ENCODE measurements at regions not wholly inside any gene's neighbourhood (a gene's known extent, or its start where the extent isn't known, plus 50 kb on each side); places are given as distances from the start of the nearest gene placed in this dataset.

DNA sequence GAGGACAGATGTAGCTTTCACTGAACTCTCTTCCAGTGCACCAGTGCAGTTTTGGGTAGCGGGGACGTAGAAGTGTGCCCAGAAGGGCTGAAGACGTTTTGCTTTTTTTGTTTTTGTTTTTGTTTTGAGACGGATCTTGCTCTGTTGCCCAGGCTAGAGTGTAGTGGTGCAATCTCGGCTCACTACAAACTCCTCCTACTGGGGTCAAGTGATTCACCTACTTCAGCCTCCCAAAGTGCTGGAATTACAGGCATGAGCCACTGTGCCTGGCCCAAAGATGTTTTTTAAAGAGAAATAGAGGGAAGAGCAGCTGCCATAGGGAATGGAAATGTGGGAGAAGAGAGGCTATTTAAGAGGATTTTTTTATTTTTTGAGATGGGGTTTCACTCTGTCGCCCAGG lies 74.4 kb upstream of the ACSL1 start:
- no peak overlapping the region for H2AFZ ChIP-seq (ENCODE audit: low read length)
- H3K4me3 ChIP-seq (replicated peaks in 1 of 3; ENCODE audit: insufficient read depth in 1 of 3, low read depth in 2 of 3, low read length in 3 of 3), result no peak overlapping the region
- H4K20me1 ChIP-seq (ENCODE audit: insufficient read depth, low read length), result no peaks in the 10 kb centered on the region
- H3K79me2 ChIP-seq (ENCODE audit: insufficient read depth, low read length), result no peaks in the 10 kb centered on the region
- BruUV-seq (replicated peaks), result no TSS peak
- FAIRE-seq, result no peak
- no peak for DNase-seq (ENCODE audit: low spot score)
- H3K9ac ChIP-seq (ENCODE audit: insufficient read depth, low read depth, low read length), result no peak overlapping the region
- intact Hi-C loops (cut with micrococcal nuclease; ENCODE audit: unreplicated experiment) (no loop called here), in situ Hi-C loops (cut with HindIII; ENCODE audit: extremely low pct_ligation_motif_present, low pct_unique_long_range_greater_than_20kb) (no loop called here)
- H3K9me3 ChIP-seq (ENCODE audit: low read length), result no peaks in the 10 kb centered on the region
- ChIA-PET POLR2A (no interaction called here), CTCF (ENCODE audit: low intra/inter-chr PET ratio, low total read pairs) (no interaction called here)
- H3K4me2 ChIP-seq (ENCODE audit: low read depth, low read length), result no peak overlapping the region
- no peak for ATAC-seq
- TF ChIP-seq ZNF121 (CRISPR knock-in tag; IDR thresholded peaks at IDR 0.05) (0 out of 2 replicates have a peak, but pooled peaks have one; percentile 36), MIXL1 (CRISPR knock-in tag; IDR thresholded peaks at IDR 0.05) (no peak)
- peaks cover 0 to 4% of the 10 kb centered on the region in 2 experiments; a peak in 2 of 5 replicates for H3K27me3 ChIP-seq (ENCODE audit: control insufficient read depth in 1 of 2, insufficient read depth in 2 of 2, low read length in 2 of 2)
- peaks cover 40% of the 10 kb centered on the region for H3K4me1 ChIP-seq (ENCODE audit: insufficient read depth, low read length)
- 69% methylated on average over 6 of the region's 6 CpGs for WGBS (ENCODE audit: low lambda C conversion rate)
- H3K36me3 ChIP-seq (replicated peaks in 1 of 2; ENCODE audit: control insufficient read depth in 1 of 2, insufficient read depth in 2 of 2, low read length in 2 of 2), result no peaks in the 10 kb centered on the region
- H3K27ac ChIP-seq (ENCODE audit: extremely low read length, insufficient read depth, low read length), result no peak overlapping the region

DNA sequence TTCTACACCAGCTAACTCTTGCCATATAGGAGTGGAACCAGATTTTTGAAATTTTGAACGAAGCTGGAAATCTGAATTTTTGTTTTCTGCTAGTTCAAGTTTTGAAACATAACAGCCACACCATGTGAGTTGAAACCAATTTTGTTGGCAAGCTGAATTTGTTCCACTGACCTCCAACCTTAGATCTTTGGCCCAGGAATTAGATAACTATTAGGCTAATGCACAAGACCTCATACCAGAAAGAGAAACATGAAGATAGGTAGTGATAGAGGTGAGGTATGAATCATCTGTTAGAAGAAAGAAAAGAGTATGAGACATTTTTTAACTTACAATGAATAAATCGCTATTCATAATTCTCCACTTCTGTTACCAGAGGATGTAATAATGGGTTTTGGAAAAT lies 76.8 kb upstream of the ACSL1 start:
- Histone ChIP-seq H3K4me3 (replicated peaks in 1 of 3; ENCODE audit: insufficient read depth in 1 of 3, low read depth in 2 of 3, low read length in 3 of 3) (no peak overlapping the region), H3K27me3 (ENCODE audit: control insufficient read depth in 1 of 2, insufficient read depth in 2 of 2, low read length in 2 of 2) (peaks cover 0 to 4% of the 10 kb centered on the region in 2 experiments; a peak in 2 of 5 replicates), H2AFZ (ENCODE audit: low read length) (no peak overlapping the region), H3K36me3 (replicated peaks in 1 of 2; ENCODE audit: control insufficient read depth in 1 of 2, insufficient read depth in 2 of 2, low read length in 2 of 2) (no peaks in the 10 kb centered on the region), H3K4me1 (ENCODE audit: insufficient read depth, low read length) (peaks cover 21% of the 10 kb centered on the region; the same call in 1 of the 2 replicates), H3K4me2 (ENCODE audit: low read depth, low read length) (no peak overlapping the region), H3K9ac (ENCODE audit: insufficient read depth, low read depth, low read length) (no peak overlapping the region), H4K20me1 (ENCODE audit: insufficient read depth, low read length) (no peaks in the 10 kb centered on the region), H3K27ac (ENCODE audit: extremely low read length, insufficient read depth, low read length) (no peak overlapping the region), H3K79me2 (ENCODE audit: insufficient read depth, low read length) (no peaks in the 10 kb centered on the region), H3K9me3 (ENCODE audit: low read length) (no peaks in the 10 kb centered on the region)
- ChIA-PET POLR2A (interaction anchor here (1.3 kb wide), 1 partner anchor 89 kb away, joined by 4 read pairs; no protein-coding TSS in a partner anchor), CTCF (ENCODE audit: low intra/inter-chr PET ratio, low total read pairs) (no interaction called here)
- in situ Hi-C loops (cut with HindIII; ENCODE audit: extremely low pct_ligation_motif_present, low pct_unique_long_range_greater_than_20kb), result no loop called here
- no peak for DNase-seq (ENCODE audit: low spot score)
- no peak for FAIRE-seq
- BruUV-seq (replicated peaks), result no TSS peak
- ATAC-seq, result no peak
- TF ChIP-seq ZNF569 (CRISPR knock-in tag; IDR thresholded peaks at IDR 0.05; ENCODE audit: borderline replicate concordance), result no peak
- TF ChIP-seq, protein P1, sequence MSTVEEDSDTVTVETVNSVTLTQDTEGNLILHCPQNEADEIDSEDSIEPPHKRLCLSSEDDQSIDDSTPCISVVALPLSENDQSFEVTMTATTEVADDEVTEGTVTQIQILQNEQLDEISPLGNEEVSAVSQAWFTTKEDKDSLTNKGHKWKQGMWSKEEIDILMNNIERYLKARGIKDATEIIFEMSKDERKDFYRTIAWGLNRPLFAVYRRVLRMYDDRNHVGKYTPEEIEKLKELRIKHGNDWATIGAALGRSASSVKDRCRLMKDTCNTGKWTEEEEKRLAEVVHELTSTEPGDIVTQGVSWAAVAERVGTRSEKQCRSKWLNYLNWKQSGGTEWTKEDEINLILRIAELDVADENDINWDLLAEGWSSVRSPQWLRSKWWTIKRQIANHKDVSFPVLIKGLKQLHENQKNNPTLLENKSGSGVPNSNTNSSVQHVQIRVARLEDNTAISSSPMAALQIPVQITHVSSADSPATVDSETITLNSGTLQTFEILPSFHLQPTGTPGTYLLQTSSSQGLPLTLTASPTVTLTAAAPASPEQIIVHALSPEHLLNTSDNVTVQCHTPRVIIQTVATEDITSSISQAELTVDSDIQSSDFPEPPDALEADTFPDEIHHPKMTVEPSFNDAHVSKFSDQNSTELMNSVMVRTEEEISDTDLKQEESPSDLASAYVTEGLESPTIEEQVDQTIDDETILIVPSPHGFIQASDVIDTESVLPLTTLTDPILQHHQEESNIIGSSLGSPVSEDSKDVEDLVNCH (CRISPR knock-in tag; IDR thresholded peaks at IDR 0.05), result no peak
- no peak for TF ChIP-seq ZNF781 (CRISPR knock-in tag; IDR thresholded peaks at IDR 0.05; ENCODE audit: borderline replicate concordance, not compliant biosample characterization)
- TF ChIP-seq MXD4 (CRISPR knock-in tag; IDR thresholded peaks at IDR 0.05), result no peak
- TF ChIP-seq STAG1 (CRISPR knock-in tag; IDR thresholded peaks at IDR 0.05), result no peak
- peak; percentile 62; the same call in 1 of the 2 replicates for TF ChIP-seq NR2C2 (CRISPR knock-in tag; IDR thresholded peaks at IDR 0.05; ENCODE audit: borderline replicate concordance)
- TF ChIP-seq ZNF567 (CRISPR knock-in tag; IDR thresholded peaks at IDR 0.05; ENCODE audit: borderline replicate concordance), result no peak
- 38% methylated on average over 2 of the region's 2 CpGs for WGBS (ENCODE audit: low lambda C conversion rate)
- intact Hi-C loops (cut with micrococcal nuclease; ENCODE audit: unreplicated experiment), result no loop called here

Measured in HepG2 (cell line).